SK-N-SH (cell line): ENCODE measurements at regions not wholly inside any gene's neighbourhood (a gene's known extent, or its start where the extent isn't known, plus 50 kb on each side); places are given as distances from the start of the nearest gene placed in this dataset.

Experiments
- CTCF ChIA-PET: fragments of 300-600, 350-600 bp; formaldehyde crosslinking; extraction: SDS; loops from one replicate; lab custom pipeline; 2021; lab: Yijun Ruan, JAX
- POLR2A ChIA-PET: fragments of 350-600 bp; sonication (Branson Sonifier 250); formaldehyde crosslinking; extraction: SDS; loops from one replicate; lab custom pipeline; 2020; ENCODE audit warnings: antibody characterized with exemption, inconsistent platforms; lab: Yijun Ruan, JAX
- DNase-seq: peaks from one replicate; pipeline ENCODE4 v3.0.0; 2012
- H2AFZ ChIP-seq: fragments of 200-600 bp; sonication (generic); 2 replicates; pipeline ENCODE4 v1.8.1; 2016; ENCODE audit warnings: antibody characterized with exemption, mild to moderate bottlenecking, low read depth
- H3F3A ChIP-seq: fragments of 200-600 bp; sonication (generic); replicated peaks from 2 replicates; pipeline ENCODE3; 2016; ENCODE audit warnings: antibody characterized with exemption, mild to moderate bottlenecking; ENCODE audit not compliant: insufficient read depth
- H3K27ac ChIP-seq, 2 experiments: fragments of 200-500 bp in 1 of 2; fragments of 200-600 bp in 1 of 2; sonication (Bioruptor generic) in 1 of 2; sonication (generic), shearing (Covaris generic) in 1 of 2; 2 replicates each; pipeline versions ENCODE4 v1.5.1 to v1.6.1; 2014 to 2016; ENCODE audit warnings: low read depth in 2 of 2, inconsistent platforms in 1 of 2, low read length in 1 of 2, mild to moderate bottlenecking in 1 of 2, mixed read lengths in 1 of 2
- H3K27me3 ChIP-seq: fragments of 200-600 bp; sonication (generic), shearing (Covaris generic); 2 replicates; pipeline ENCODE4 v1.6.1; 2016; ENCODE audit warnings: mixed run types; ENCODE audit not compliant: insufficient read depth
- H3K36me3 ChIP-seq, 2 experiments: fragments of 200-500 bp in 1 of 2; fragments of 200-600 bp in 1 of 2; sonication (Bioruptor generic) in 1 of 2; sonication (generic) in 1 of 2; replicated peaks in 1 of 2; 2 replicates each; pipeline versions ENCODE3 to v1.5.1; 2014 to 2016; ENCODE audit warnings: low read length in 1 of 2, mild to moderate bottlenecking in 1 of 2; ENCODE audit not compliant: insufficient read depth in 2 of 2, control insufficient read depth in 1 of 2
- H3K4me1 ChIP-seq, 2 experiments: fragments of 200-500 bp in 1 of 2; fragments of 200-600 bp in 1 of 2; sonication (Bioruptor generic) in 1 of 2; sonication (generic), shearing (Covaris generic) in 1 of 2; 2 replicates each; pipeline versions ENCODE4 v1.5.1 to v1.6.1; 2014 to 2016; ENCODE audit warnings: low read depth in 1 of 2, low read length in 1 of 2, mixed run types in 1 of 2; ENCODE audit not compliant: insufficient read depth in 2 of 2, control insufficient read depth in 1 of 2
- H3K4me2 ChIP-seq: fragments of 200-600 bp; sonication (generic), shearing (Covaris generic); 2 replicates; pipeline ENCODE4 v1.6.1; 2017; ENCODE audit warnings: mixed run types
- H3K4me3 ChIP-seq, 2 experiments: fragments of 200-500 bp in 1 of 2; fragments of 200-600 bp in 1 of 2; sonication (Bioruptor generic) in 1 of 2; sonication (generic), shearing (Covaris generic) in 1 of 2; 2 replicates each; pipeline versions ENCODE4 v1.5.1 to v1.8.1; 2014 to 2016; ENCODE audit warnings: low read depth in 2 of 2, inconsistent platforms in 1 of 2, low read length in 1 of 2, mild to moderate bottlenecking in 1 of 2, mixed read lengths in 1 of 2, moderate library complexity in 1 of 2
- H3K79me2 ChIP-seq: fragments of 200-600 bp; sonication (generic); 2 replicates; pipeline ENCODE4 v1.8.1; 2017; ENCODE audit warnings: mild to moderate bottlenecking; ENCODE audit not compliant: insufficient read depth
- H3K9ac ChIP-seq: fragments of 200-600 bp; sonication (generic); 2 replicates; pipeline ENCODE4 v1.6.1; 2017; ENCODE audit warnings: mixed run types
- H3K9me2 ChIP-seq: fragments of 200-600 bp; sonication (generic); 2 replicates; pipeline ENCODE4 v1.6.1; 2017; ENCODE audit warnings: mixed run types
- H3K9me3 ChIP-seq: fragments of 200-600 bp; sonication (generic); 2 replicates; pipeline ENCODE4 v1.6.1; 2017; ENCODE audit warnings: mixed run types, mild to moderate bottlenecking, moderate library complexity
- H4K20me1 ChIP-seq: fragments of 200-600 bp; sonication (generic); 2 replicates; pipeline ENCODE4 v1.6.1; 2017; ENCODE audit warnings: mild to moderate bottlenecking, mixed run types; ENCODE audit not compliant: insufficient read depth
- CHD2 ChIP-seq: fragments of 150-350 bp; IDR thresholded peaks from 2 replicates; pipeline ENCODE4 v1.6.1; 2018; ENCODE audit warnings: low read length; ENCODE audit not compliant: partially characterized antibody
- EP300 ChIP-seq, 2 experiments: IDR thresholded peaks; 2 replicates each; pipeline versions ENCODE4 v1.4.0 to v1.6.1; 2012; ENCODE audit warnings: borderline replicate concordance in 1 of 2, low read depth in 1 of 2, low read length in 1 of 2
- EZH2phosphoT487 ChIP-seq: fragments of 200-600 bp; sonication (generic); IDR thresholded peaks from 2 replicates; pipeline ENCODE4 v1.6.1; 2017; ENCODE audit warnings: low read depth, mixed run types, mild to moderate bottlenecking, antibody characterized with exemption, moderate library complexity, borderline replicate concordance
- FOXJ3 ChIP-seq: sonication (generic); formaldehyde crosslinking; IDR thresholded peaks from 2 replicates; pipeline ENCODE4 v1.5.1; 2020; ENCODE audit warnings: mild to moderate bottlenecking, missing genetic modification reagents
- GATA2 ChIP-seq: sonication (generic); formaldehyde crosslinking; IDR thresholded peaks from 2 replicates; pipeline ENCODE4 v1.5.0; 2020; ENCODE audit warnings: mild to moderate bottlenecking, missing genetic modification reagents
- JUND ChIP-seq: IDR thresholded peaks from 2 replicates; pipeline ENCODE4 v1.4.0; 2012
- MXI1 ChIP-seq: IDR thresholded peaks from 2 replicates; pipeline ENCODE4 v1.6.1; 2012; ENCODE audit warnings: mild to moderate bottlenecking, low read depth, low read length, improper control_type of control experiment
- NFIC ChIP-seq: IDR thresholded peaks from 2 replicates; pipeline ENCODE4 v1.4.0; 2012; ENCODE audit warnings: borderline replicate concordance
- RAD21 ChIP-seq: IDR thresholded peaks from 2 replicates; pipeline ENCODE4 v1.6.1; 2012; ENCODE audit warnings: mild to moderate bottlenecking, low read length
- RFX5 ChIP-seq: IDR thresholded peaks from 2 replicates; pipeline ENCODE4 v1.6.1; 2012; ENCODE audit warnings: mild to moderate bottlenecking, improper control_type of control experiment, low read length
- SIN3A ChIP-seq: IDR thresholded peaks from 2 replicates; pipeline ENCODE4 v1.6.1; 2012; ENCODE audit warnings: low read depth, mild to moderate bottlenecking, low read length, moderate library complexity, borderline replicate concordance
- TCF12 ChIP-seq: IDR thresholded peaks from 2 replicates; pipeline ENCODE4 v1.4.0; 2012
- TEAD4 ChIP-seq: IDR thresholded peaks from 2 replicates; pipeline ENCODE4 v1.4.0; 2012; ENCODE audit warnings: mild to moderate bottlenecking, borderline replicate concordance; ENCODE audit not compliant: insufficient read depth
- WGBS: methylation state at CpG from one replicate; pipeline ENCODE4 v1.1.6; 2017; ENCODE audit warnings: low lambda C conversion rate; 5-methylcytosine and 5-hydroxymethylcytosine counted together
- TF ChIP-seq, protein P1 (sequence below): fragments of 200-600 bp; sonication (generic); IDR thresholded peaks from 2 replicates; pipeline ENCODE4 v1.6.1; 2017; ENCODE audit warnings: antibody characterized with exemption, mild to moderate bottlenecking, moderate library complexity
- TF ChIP-seq, protein P2 (sequence below): IDR thresholded peaks from 2 replicates; pipeline ENCODE4 v1.4.0; 2012; ENCODE audit warnings: low read depth
- TF ChIP-seq, protein P3 (sequence below): fragments of 150-350 bp; IDR thresholded peaks from 2 replicates; pipeline ENCODE4 v1.6.1; 2017; ENCODE audit warnings: antibody characterized with exemption, low read length, low read depth, borderline replicate concordance
- TF ChIP-seq, protein P4 (sequence below): IDR thresholded peaks from 2 replicates; pipeline ENCODE4; 2012
- TF ChIP-seq, protein P5 (sequence below): IDR thresholded peaks from 2 replicates; pipeline ENCODE4 v1.4.0; 2012; ENCODE audit warnings: low read depth, borderline replicate concordance

DNA sequence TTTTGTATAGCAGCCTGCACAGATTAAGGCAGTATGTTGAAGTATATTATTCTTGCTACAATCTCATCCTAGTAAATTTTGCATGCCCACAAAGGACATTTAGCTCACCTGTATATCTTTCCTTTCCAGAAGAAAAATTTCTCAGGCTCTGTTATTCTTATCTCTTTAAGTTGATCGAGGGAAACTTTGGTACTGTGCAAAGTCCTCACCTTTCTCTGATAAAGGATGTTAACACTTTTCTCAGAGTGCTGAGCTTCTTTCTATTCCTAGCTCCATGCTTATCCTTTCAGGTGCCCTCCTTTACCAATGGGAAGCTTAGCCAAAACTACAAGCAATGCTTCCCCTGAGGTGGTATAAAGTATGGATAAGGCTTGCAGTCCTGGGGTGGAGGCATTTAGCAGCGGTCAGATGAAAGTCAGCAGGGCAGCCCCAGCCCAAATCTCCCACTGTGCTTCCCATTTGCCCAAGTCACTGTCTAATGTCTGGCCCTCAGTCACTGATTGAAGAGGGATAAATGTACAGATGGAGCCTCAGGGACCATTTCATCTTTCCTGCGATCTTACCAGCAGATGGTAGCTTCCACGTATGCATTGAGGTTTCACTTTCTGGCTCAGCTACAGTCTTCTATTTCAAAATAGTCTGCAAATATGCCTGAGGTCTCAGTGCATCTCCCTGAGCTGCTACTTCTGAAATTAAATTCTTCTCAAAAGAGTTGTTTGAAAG lies 127.8 kb upstream of the P2RY1 start:
- Histone ChIP-seq H3K4me2 (peak overlapping the region; percentile 12; the same call in 1 of the 2 replicates), H4K20me1 (no peaks in the 10 kb centered on the region), H2AFZ (no peak overlapping the region; the same call in 1 of the 2 replicates), H3K9me2 (no peaks in the 10 kb centered on the region), H3K36me3 (no peaks in the 10 kb centered on the region), H3F3A (no peaks in the 10 kb centered on the region), H3K9me3 (no peaks in the 10 kb centered on the region), H3K4me3 (peak overlapping the region; percentile 17 to 19; a peak in 3 of 4 replicates), H3K27ac (peak overlapping the region in 1 of 2 experiments; percentile 50; a peak in 2 of 4 replicates), H3K9ac (no peak overlapping the region), H3K27me3 (no peaks in the 10 kb centered on the region), H3K79me2 (no peaks in the 10 kb centered on the region), H3K4me1 (peaks cover 0 to 6% of the 10 kb centered on the region in 2 experiments; a peak in 2 of 4 replicates)
- DNase-seq = peak; percentile 46
- 14% methylated on average over 4 of the region's 4 CpGs for WGBS
- ChIA-PET CTCF (no interaction called here), POLR2A (no interaction called here)
- TF ChIP-seq EP300 (IDR thresholded peaks at IDR 0.05; ENCODE audit: borderline replicate concordance in 1 of 2, low read depth in 1 of 2, low read length in 1 of 2) (peak in 1 of 2 experiments; percentile 66; a peak in 2 of 4 replicates), JUND (no peak), SIN3A (no peak), NFIC (no peak), FOXJ3 (CRISPR knock-in tag) (no peak), GATA2 (CRISPR knock-in tag) (peak; percentile 86), CHD2 (no peak), TEAD4 (no peak), RAD21 (peak; percentile 29; the same call in 1 of the 2 replicates), TCF12 (no peak), MXI1 (no peak), EZH2phosphoT487 (no peak), RFX5 (no peak)
- TF ChIP-seq, protein P1, sequence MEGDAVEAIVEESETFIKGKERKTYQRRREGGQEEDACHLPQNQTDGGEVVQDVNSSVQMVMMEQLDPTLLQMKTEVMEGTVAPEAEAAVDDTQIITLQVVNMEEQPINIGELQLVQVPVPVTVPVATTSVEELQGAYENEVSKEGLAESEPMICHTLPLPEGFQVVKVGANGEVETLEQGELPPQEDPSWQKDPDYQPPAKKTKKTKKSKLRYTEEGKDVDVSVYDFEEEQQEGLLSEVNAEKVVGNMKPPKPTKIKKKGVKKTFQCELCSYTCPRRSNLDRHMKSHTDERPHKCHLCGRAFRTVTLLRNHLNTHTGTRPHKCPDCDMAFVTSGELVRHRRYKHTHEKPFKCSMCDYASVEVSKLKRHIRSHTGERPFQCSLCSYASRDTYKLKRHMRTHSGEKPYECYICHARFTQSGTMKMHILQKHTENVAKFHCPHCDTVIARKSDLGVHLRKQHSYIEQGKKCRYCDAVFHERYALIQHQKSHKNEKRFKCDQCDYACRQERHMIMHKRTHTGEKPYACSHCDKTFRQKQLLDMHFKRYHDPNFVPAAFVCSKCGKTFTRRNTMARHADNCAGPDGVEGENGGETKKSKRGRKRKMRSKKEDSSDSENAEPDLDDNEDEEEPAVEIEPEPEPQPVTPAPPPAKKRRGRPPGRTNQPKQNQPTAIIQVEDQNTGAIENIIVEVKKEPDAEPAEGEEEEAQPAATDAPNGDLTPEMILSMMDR = no peak
- TF ChIP-seq, protein P2, sequence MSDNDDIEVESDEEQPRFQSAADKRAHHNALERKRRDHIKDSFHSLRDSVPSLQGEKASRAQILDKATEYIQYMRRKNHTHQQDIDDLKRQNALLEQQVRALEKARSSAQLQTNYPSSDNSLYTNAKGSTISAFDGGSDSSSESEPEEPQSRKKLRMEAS = no peak
- TF ChIP-seq, protein P3, sequence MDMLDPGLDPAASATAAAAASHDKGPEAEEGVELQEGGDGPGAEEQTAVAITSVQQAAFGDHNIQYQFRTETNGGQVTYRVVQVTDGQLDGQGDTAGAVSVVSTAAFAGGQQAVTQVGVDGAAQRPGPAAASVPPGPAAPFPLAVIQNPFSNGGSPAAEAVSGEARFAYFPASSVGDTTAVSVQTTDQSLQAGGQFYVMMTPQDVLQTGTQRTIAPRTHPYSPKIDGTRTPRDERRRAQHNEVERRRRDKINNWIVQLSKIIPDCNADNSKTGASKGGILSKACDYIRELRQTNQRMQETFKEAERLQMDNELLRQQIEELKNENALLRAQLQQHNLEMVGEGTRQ = no peak
- TF ChIP-seq, protein P4, sequence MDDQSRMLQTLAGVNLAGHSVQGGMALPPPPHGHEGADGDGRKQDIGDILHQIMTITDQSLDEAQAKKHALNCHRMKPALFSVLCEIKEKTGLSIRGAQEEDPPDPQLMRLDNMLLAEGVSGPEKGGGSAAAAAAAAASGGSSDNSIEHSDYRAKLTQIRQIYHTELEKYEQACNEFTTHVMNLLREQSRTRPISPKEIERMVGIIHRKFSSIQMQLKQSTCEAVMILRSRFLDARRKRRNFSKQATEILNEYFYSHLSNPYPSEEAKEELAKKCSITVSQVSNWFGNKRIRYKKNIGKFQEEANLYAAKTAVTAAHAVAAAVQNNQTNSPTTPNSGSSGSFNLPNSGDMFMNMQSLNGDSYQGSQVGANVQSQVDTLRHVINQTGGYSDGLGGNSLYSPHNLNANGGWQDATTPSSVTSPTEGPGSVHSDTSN = no peak
- TF ChIP-seq, protein P5, sequence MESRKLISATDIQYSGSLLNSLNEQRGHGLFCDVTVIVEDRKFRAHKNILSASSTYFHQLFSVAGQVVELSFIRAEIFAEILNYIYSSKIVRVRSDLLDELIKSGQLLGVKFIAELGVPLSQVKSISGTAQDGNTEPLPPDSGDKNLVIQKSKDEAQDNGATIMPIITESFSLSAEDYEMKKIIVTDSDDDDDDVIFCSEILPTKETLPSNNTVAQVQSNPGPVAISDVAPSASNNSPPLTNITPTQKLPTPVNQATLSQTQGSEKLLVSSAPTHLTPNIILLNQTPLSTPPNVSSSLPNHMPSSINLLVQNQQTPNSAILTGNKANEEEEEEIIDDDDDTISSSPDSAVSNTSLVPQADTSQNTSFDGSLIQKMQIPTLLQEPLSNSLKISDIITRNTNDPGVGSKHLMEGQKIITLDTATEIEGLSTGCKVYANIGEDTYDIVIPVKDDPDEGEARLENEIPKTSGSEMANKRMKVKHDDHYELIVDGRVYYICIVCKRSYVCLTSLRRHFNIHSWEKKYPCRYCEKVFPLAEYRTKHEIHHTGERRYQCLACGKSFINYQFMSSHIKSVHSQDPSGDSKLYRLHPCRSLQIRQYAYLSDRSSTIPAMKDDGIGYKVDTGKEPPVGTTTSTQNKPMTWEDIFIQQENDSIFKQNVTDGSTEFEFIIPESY = no peak
